ENCODE measurements at regions not wholly inside any gene's neighbourhood (a gene's known extent, or its start where the extent isn't known, plus 50 kb on each side); places are given as distances from the start of the nearest gene placed in this dataset.

- Histone ChIP-seq H3K23ac (ENCODE audit: low read depth, low read length) (peak overlapping the region; percentile 75), H2BK5ac (ENCODE audit: low read depth, low read length, poor library complexity, severe bottlenecking) (peak overlapping the region; percentile 63), H2BK15ac (ENCODE audit: low read depth, low read length) (peak overlapping the region; percentile 29; the same call in 1 of the 3 replicates), H3K9me3 (ENCODE audit: control insufficient read depth, insufficient read depth, low read length) (no peaks in the 10 kb centered on the region; the same call in 1 of the 2 replicates), H3K4ac (ENCODE audit: low read depth, low read length) (peak overlapping the region; percentile 84), H3K79me1 (ENCODE audit: low read depth in 1 of 2, low read length in 2 of 2) (peaks cover 0 to 8% of the 10 kb centered on the region in 2 experiments; a peak in 1 of 4 replicates), H2AK9ac (replicated peaks; ENCODE audit: low read depth, low read length, poor library complexity) (peak overlapping the region; percentile 13), H4K20me1 (ENCODE audit: insufficient read depth, low read length) (no peaks in the 10 kb centered on the region), H3K14ac (replicated peaks; ENCODE audit: low read depth, low read length) (peak overlapping the region; percentile 48), H3K27me3 (ENCODE audit: control insufficient read depth, insufficient read depth, low read length) (no peaks in the 10 kb centered on the region), H3K56ac (ENCODE audit: extremely low read depth, insufficient read depth, low read length) (no peak overlapping the region), H3K18ac (ENCODE audit: low read depth, low read length) (peak overlapping the region; percentile 42), H2BK20ac (ENCODE audit: low read depth, low read length) (peak overlapping the region; percentile 83), H4K8ac (ENCODE audit: low read depth in 2 of 2, low read length in 2 of 2) (peak overlapping the region; percentile 20 to 85), H3K9me1 (ENCODE audit: insufficient read depth, low read length) (peaks cover 13% of the 10 kb centered on the region), H4K91ac (ENCODE audit: insufficient read depth, low read depth, low read length) (peak overlapping the region; percentile 48; the same call in 1 of the 2 replicates), H2AK5ac (ENCODE audit: low read depth, low read length) (peak overlapping the region; percentile 37; the same call in 1 of the 2 replicates), H3K9ac (ENCODE audit: low read depth, low read length) (peak overlapping the region; percentile 38), H3K4me3 (ENCODE audit: insufficient read depth, low read depth, low read length) (peak overlapping the region; percentile 13; the same call in 1 of the 2 replicates), H2AFZ (replicated peaks; ENCODE audit: low read length, poor library complexity) (peak overlapping the region; percentile 81), H3K4me2 (ENCODE audit: low read depth, low read length) (peak overlapping the region; percentile 78), H3K4me1 (ENCODE audit: control insufficient read depth, insufficient read depth, low read length) (peaks cover 24% of the 10 kb centered on the region), H3K27ac (ENCODE audit: insufficient read depth, low read length) (peak overlapping the region; percentile 59), H2BK120ac (ENCODE audit: low read depth, low read length) (peak overlapping the region; percentile 84), H3K36me3 (ENCODE audit: control insufficient read depth, insufficient read depth, low read length) (no peaks in the 10 kb centered on the region), H4K5ac (ENCODE audit: low read depth, low read length) (peak overlapping the region; percentile 33)
- intact Hi-C loops (cut with micrococcal nuclease) (no loop called here), in situ Hi-C loops (cut with MboI; ENCODE audit: low sequenced_read_pairs) (no loop called here), dilution Hi-C loops (cut with HindIII; ENCODE audit: low sequenced_read_pairs, unreplicated experiment) (no loop called here)
- DNase-seq (peak; percentile 88), ATAC-seq (ENCODE audit: low read depth) (peak; percentile 27)
- no TSS peak for BruUV-seq (replicated peaks)
- POLR2A ChIA-PET (ENCODE audit: unreplicated experiment), result no interaction called here
- TF ChIP-seq MXI1 (IDR thresholded peaks at IDR 0.05; ENCODE audit: borderline replicate concordance, low read depth, low read length) (no peak), BHLHE40 (IDR thresholded peaks at IDR 0.05; ENCODE audit: low read depth, low read length) (peak; percentile 45; the same call in 1 of the 2 replicates)
- CTCF ChIA-PET, result interaction anchor here (0.6 kb wide), 2 partner anchors 47 to 83 kb away, joined by 3 to 4 read pairs; no protein-coding TSS in a partner anchor
- WGBS, 2 experiments (ENCODE audit: extremely low coverage in 2 of 2, insufficient read length in 1 of 2), result 100% methylated on average over 1 of the region's 9 CpGs; no CpG with 5 or more reads in 1 of the 2 experiments
Observed at GRCh38 chr12:75812271-75813018, 219.1 kb downstream of the PHLDA1 start.
